Activated CD4-positive, alpha-beta memory T cell treated with anti-CD3 and anti-CD28 coated beads, Interleukin-2, amount 10 ng/mL, durations not matched to agents 7 days and 5 days (primary cell): ENCODE measurements at regions not wholly inside any gene's neighbourhood (a gene's known extent, or its start where the extent isn't known, plus 50 kb on each side); places are given as distances from the start of the nearest gene placed in this dataset.

Source experiments
- CTCF ChIA-PET: fragments of 350-600 bp; sonication (Branson Sonifier 250); formaldehyde crosslinking; loops from one replicate; lab custom pipeline; 2021; ENCODE audit warnings: antibody characterized with exemption, inconsistent platforms; lab: Charles Lee
- POLR2A ChIA-PET: fragments of 350-600 bp; sonication (Branson Sonifier 250); formaldehyde crosslinking; loops from one replicate; lab custom pipeline; 2021; ENCODE audit warnings: antibody characterized with exemption; lab: Charles Lee
- DNase-seq: peaks from one replicate; pipeline ENCODE4 v3.0.0-alpha.2; 2020
- H3K27ac Mint-ChIP-seq: one replicate; pipeline ENCODE4 v1.8.0; 2021; ENCODE audit warnings: mild to moderate bottlenecking, mixed read lengths
- H3K27me3 Mint-ChIP-seq: one replicate; pipeline ENCODE4 v1.8.0; 2021; ENCODE audit warnings: mixed read lengths
- H3K36me3 Mint-ChIP-seq: one replicate; pipeline ENCODE4 v1.8.0; 2021; ENCODE audit warnings: low read depth, mixed read lengths
- H3K4me1 Mint-ChIP-seq: one replicate; pipeline ENCODE4 v1.8.0; 2021; ENCODE audit warnings: mixed read lengths
- H3K4me3 Mint-ChIP-seq: one replicate; pipeline ENCODE4 v1.8.0; 2021; ENCODE audit warnings: mild to moderate bottlenecking, mixed read lengths
- H3K9me3 Mint-ChIP-seq: one replicate; pipeline ENCODE4 v1.8.0; 2021; ENCODE audit warnings: mixed read lengths

DNA sequence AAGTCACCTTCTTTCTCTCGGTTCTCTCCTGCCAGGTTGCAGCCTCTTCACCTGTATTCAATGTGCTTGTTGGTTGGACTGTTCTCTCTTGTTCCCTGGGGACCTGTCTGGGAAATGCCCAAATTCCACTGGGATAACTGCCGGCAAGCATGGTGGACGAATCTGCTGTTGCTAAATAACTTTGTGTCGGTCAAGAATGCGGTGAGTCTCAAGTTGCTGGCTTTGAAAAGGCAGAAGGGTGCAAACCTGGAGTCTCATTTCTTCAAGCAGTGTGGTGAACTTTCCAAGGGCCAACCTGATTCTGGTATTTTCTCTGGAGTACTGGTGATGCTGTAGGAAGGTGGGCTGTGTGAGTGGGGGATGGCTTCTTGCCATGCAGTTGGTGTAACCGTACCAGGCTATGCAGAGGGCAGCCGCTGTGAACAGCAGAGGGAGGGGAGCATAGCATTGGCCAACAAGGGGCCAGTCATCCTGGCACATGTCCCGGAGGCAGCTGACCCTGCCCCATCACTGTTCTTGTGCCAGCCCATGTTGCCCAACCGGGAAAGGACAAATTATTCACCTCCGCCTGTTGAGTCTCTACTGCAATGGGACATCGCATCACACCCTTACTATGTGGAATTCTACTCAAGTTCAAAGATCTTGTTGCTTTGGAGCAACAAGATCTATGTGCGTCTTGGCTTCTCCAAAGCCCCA is 88.1 kb upstream of the SEC11C start:
- no peak overlapping the region for H3K27ac Mint-ChIP-seq
- H3K36me3 Mint-ChIP-seq: no peaks in the 10 kb centered on the region
- no peaks in the 10 kb centered on the region for H3K9me3 Mint-ChIP-seq
- ChIA-PET POLR2A (no interaction called here), CTCF (no interaction called here)
- H3K27me3 Mint-ChIP-seq: peaks cover 8% of the 10 kb centered on the region
- no peak overlapping the region for H3K4me3 Mint-ChIP-seq
- no peaks in the 10 kb centered on the region for H3K4me1 Mint-ChIP-seq
- DNase-seq: no peak

DNA sequence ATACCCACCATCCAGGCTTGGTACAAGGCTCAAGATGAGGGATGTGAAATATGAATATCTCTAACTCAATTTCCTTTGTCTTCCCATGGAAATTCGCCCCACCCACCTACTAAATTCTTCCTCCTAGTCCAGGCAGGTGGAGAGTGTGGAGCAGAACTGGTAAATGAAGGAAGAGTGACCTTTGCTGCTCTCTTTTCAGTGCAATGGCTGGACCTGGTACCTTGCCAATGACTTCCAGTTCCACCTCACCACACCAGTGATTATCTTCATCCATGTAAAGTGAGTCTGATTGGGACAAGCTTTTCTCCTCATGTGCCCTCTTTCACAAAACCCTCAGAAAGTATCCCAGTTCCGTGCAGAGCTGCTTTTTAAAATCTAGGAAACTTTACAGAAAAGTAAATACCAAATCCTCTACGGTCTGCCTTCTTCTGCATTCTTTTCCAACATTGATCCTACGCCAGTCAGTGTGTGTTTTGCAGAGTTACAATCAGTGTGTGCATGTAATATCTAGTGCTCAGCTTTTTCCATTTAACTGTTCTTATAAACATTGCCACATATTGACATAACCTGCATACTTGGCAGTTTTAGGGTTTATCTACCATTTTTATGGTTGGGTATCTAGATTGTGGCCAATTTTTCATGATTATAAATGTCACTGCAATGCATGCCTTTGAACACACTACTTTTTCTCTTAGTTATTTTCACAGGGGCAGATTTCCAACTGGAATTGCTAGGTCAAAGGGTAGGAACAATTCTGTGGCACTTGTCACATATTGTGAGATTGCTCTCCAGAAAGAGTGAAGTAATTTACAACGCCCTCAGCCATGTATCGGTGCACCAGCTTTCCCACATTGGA is 86.5 kb upstream of the SEC11C start:
- Mint-ChIP-seq H3K4me1 (no peaks in the 10 kb centered on the region), H3K9me3 (no peaks in the 10 kb centered on the region), H3K4me3 (no peak overlapping the region), H3K27ac (no peak overlapping the region), H3K36me3 (no peaks in the 10 kb centered on the region), H3K27me3 (peaks cover 6% of the 10 kb centered on the region)
- ChIA-PET CTCF (no interaction called here), POLR2A (no interaction called here)
- no peak for DNase-seq

DNA sequence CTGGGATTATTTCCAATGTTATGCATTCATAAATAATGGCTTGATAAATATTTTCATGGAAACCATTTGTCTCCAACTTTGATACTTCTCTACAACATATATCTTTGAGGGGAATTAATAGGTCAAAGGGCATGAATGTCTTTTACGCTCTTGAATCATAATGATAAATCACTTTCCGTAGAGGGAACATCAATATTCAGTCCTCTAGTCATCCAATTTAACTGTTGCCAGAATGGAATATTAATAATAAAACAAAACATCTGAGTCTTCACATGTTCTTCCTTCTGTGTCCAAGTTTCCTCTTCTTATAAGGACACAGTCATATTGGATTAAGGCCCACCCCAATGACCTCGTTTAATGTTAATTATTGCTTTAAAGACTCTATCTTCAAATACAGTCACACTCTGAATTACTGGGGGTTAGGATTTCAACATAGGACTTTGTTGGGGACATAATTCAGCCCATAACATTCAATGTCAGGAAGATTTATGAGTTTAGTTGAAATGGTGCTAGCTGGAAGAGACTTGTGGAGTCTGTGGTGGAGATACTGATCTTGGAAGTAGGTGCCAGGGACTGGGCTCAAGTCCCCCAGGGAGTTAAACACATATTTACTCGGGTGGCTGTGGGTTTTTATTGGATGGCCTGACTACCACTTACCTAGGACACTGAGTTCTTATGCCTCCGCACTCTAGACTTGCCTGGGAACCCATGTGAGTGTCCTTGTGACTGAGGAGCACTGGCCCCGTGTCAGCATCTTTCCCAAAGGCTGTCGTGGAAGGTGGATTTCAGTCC is 85.0 kb upstream of the SEC11C start:
- ChIA-PET POLR2A (no interaction called here), CTCF (interaction anchor here (0.6 to 1.0 kb wide), 2 partner anchors 16 to 271 kb away, joined by 3 read pairs; no protein-coding TSS in a partner anchor)
- H3K36me3 Mint-ChIP-seq: no peaks in the 10 kb centered on the region
- no peaks in the 10 kb centered on the region for H3K4me1 Mint-ChIP-seq
- DNase-seq: no peak
- H3K9me3 Mint-ChIP-seq: no peaks in the 10 kb centered on the region
- no peak overlapping the region for H3K4me3 Mint-ChIP-seq
- H3K27ac Mint-ChIP-seq: no peak overlapping the region
- peaks cover 2% of the 10 kb centered on the region for H3K27me3 Mint-ChIP-seq

DNA sequence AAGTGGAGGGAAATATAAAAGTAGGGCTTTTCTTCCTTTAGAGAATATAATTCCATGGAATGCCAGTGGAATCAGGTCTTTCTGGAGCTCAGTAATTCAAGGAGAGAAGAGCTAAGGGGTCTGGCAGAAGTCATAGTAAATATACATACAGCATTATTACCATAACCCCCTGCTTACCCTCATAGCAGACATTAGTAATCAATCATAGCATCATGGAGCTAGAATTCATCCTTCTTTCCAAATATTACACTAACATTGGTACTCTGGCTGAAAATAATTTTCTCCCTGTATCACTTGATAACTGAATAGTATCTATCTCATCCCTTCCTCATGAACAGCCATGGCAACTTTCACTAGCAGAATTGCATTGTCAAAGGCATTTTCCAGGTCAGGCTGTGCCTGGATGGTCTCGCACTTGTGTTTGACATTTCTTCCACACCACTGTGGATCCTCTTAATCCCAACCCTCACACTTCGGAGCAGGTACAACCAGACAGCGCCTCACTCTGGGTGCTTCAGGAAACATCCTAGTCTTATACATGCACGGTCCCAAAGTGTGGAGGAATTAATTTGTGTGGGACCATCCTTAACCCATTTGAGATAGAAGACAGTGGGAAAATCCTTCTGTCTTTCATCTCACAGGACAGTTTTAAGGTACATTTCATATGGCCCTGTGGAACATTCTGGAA is 84.2 kb upstream of the SEC11C start:
- CTCF ChIA-PET: interaction anchor here (0.6 to 1.0 kb wide), 2 partner anchors 15 to 272 kb away, joined by 3 read pairs; no protein-coding TSS in a partner anchor
- no peak overlapping the region for H3K4me3 Mint-ChIP-seq
- no peaks in the 10 kb centered on the region for H3K9me3 Mint-ChIP-seq
- peaks cover 2% of the 10 kb centered on the region for H3K27me3 Mint-ChIP-seq
- H3K27ac Mint-ChIP-seq: no peak overlapping the region
- POLR2A ChIA-PET: no interaction called here
- H3K4me1 Mint-ChIP-seq: no peaks in the 10 kb centered on the region
- DNase-seq: no peak
- no peaks in the 10 kb centered on the region for H3K36me3 Mint-ChIP-seq

DNA sequence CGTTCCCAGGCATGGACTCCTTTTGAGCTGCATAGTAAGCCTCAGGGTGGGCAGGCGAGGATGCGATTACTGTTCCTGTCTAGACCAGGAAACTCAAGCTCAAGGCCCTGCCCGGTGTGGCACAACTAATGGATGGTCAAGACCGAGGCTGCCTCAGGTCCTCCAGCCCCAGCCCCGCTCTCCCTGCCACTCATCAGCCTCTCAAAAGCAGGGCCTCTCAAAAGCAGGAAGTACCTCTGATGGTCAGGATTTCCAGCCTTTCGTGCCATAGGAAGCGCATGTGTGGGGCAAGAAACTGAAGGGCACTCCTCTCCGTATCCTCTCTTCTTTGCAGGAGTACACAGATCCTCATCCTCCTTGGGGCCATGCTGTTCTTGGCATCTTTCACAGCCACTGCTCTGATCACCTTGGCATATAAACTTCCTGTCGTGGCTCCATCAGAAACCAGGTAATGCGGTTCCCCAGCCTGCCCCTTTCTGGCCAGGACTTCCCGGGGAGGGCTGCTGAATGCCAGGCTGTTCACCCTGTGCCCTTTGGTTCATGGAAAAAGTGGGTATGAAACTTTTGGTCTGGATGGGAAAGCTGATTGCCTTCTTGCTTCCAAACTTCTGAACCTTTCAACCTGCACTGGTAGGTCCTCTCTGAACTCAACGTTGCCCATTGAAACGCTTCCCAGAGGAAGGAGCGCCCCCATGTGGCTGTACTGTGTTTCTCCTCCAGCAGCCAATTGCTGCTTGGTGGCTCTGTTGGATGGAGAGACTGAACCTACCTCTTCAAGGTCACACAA is 82.8 kb upstream of the SEC11C start:
- no peak overlapping the region for H3K4me3 Mint-ChIP-seq
- ChIA-PET CTCF (interaction anchor here (1.6 kb wide), 1 partner anchor 289 kb away, joined by 3 read pairs; no protein-coding TSS in a partner anchor), POLR2A (no interaction called here)
- no peaks in the 10 kb centered on the region for H3K27me3 Mint-ChIP-seq
- no peaks in the 10 kb centered on the region for H3K9me3 Mint-ChIP-seq
- no peaks in the 10 kb centered on the region for H3K4me1 Mint-ChIP-seq
- H3K36me3 Mint-ChIP-seq: no peaks in the 10 kb centered on the region
- H3K27ac Mint-ChIP-seq: no peak overlapping the region
- peak; percentile 64 for DNase-seq

DNA sequence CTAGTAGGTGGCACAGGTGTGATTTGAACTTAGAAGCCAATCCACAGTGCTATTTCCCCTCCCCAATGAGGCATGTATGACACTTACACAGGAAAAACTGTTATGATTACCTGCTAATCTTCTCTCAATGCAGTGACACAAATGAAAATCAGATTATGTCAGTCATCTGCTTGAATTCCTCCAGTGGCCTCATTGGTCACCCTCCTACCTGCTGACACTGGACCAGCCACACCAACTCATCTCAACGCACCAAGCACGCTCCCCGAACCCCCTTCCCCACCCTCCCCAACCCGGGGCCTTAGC is 82.2 kb upstream of the SEC11C start:
- Mint-ChIP-seq H3K27ac (no peak overlapping the region), H3K4me1 (no peaks in the 10 kb centered on the region), H3K4me3 (no peak overlapping the region), H3K9me3 (no peaks in the 10 kb centered on the region), H3K27me3 (no peaks in the 10 kb centered on the region), H3K36me3 (no peaks in the 10 kb centered on the region)
- DNase-seq: no peak
- POLR2A ChIA-PET: no interaction called here
- CTCF ChIA-PET: interaction anchor here (1.6 kb wide), 1 partner anchor 289 kb away, joined by 3 read pairs; no protein-coding TSS in a partner anchor

DNA sequence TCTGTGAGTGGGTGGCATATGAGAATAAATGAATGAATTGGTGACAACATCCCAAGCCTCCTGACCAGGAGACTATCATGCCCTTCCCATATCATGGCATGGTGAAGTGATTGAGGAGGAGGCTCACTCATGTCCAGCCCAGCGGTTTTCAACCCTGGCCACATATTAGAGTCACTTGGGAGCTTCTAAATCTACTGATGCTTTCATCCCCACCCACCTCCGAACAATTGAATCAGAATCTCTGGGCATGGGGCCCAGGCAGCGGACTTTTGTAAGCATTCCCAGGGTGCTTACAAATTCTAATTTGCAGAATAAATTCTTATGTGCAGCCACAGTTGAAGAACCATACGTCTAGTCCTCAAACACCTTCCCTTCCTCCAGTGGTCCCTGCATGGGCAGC is 81.7 kb upstream of the SEC11C start:
- CTCF ChIA-PET: interaction anchor here (0.9 kb wide), 1 partner anchor 13 kb away, joined by 3 read pairs; no protein-coding TSS in a partner anchor
- no peaks in the 10 kb centered on the region for H3K36me3 Mint-ChIP-seq

DNA sequence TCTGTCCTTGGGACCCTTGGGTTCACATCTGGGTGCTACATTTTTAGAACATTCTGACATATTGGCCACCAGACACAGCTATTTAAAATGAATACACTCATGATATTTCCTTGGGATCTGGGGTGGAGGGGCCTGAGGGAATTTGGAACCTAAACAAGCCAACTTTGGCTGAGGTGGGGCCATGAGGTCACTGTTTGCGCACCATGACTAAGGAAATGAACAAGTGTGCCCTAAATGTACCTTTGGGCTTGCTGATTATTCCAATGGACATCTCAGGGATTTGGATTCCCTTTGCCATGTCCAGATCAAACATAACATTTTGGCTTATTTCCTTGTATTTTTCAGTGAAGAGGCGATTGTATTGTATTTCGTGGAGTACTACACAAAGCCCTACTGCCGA is 80.5 kb upstream of the SEC11C start:
- H3K27me3 Mint-ChIP-seq: peaks cover 5% of the 10 kb centered on the region
- ChIA-PET CTCF (interaction anchor here (0.6 to 1.0 kb wide), 3 partner anchors 11 to 295 kb away, joined by 3 read pairs; no protein-coding TSS in a partner anchor), POLR2A (no interaction called here)
- peaks cover 3% of the 10 kb centered on the region for H3K4me1 Mint-ChIP-seq
- DNase-seq: no peak
- no peak overlapping the region for H3K27ac Mint-ChIP-seq
- no peaks in the 10 kb centered on the region for H3K9me3 Mint-ChIP-seq
- H3K36me3 Mint-ChIP-seq: no peaks in the 10 kb centered on the region
- no peak overlapping the region for H3K4me3 Mint-ChIP-seq

More for the DNA sequence above, 81.7 kb upstream of the SEC11C start:
- Mint-ChIP-seq H3K9me3 (no peaks in the 10 kb centered on the region), H3K27me3 (peaks cover under 1% of the 10 kb centered on the region), H3K4me3 (no peak overlapping the region), H3K4me1 (no peaks in the 10 kb centered on the region), H3K27ac (no peak overlapping the region)
- no peak for DNase-seq
- POLR2A ChIA-PET: no interaction called here

DNA sequence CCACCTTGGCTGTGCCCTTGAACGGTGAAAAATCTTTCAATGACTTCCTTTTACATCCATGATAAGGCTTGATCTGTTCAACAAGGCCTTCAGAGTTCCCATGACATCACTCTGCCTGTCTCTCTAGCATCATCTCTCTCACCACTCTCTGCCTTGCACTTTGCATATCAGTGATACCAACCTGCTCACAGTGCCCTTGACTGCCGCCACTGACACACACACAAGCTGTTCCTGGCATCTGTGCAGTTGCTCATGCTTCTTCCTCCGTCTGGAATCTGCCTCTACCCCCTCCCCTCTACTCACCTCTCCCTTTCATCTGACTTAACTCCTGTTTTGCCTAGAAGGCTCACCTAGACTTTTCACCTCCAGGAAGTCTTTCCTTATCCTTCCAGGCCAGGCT is 79.1 kb upstream of the SEC11C start:
- H3K4me1 Mint-ChIP-seq: peaks cover 3% of the 10 kb centered on the region
- POLR2A ChIA-PET: no interaction called here
- CTCF ChIA-PET: interaction anchor here (0.9 kb wide), 1 partner anchor 282 kb away, joined by 3 read pairs; no protein-coding TSS in a partner anchor
- DNase-seq: no peak
- H3K36me3 Mint-ChIP-seq: no peaks in the 10 kb centered on the region
- H3K4me3 Mint-ChIP-seq: no peak overlapping the region
- H3K27me3 Mint-ChIP-seq: peaks cover 5% of the 10 kb centered on the region
- H3K9me3 Mint-ChIP-seq: no peaks in the 10 kb centered on the region
- no peak overlapping the region for H3K27ac Mint-ChIP-seq

DNA sequence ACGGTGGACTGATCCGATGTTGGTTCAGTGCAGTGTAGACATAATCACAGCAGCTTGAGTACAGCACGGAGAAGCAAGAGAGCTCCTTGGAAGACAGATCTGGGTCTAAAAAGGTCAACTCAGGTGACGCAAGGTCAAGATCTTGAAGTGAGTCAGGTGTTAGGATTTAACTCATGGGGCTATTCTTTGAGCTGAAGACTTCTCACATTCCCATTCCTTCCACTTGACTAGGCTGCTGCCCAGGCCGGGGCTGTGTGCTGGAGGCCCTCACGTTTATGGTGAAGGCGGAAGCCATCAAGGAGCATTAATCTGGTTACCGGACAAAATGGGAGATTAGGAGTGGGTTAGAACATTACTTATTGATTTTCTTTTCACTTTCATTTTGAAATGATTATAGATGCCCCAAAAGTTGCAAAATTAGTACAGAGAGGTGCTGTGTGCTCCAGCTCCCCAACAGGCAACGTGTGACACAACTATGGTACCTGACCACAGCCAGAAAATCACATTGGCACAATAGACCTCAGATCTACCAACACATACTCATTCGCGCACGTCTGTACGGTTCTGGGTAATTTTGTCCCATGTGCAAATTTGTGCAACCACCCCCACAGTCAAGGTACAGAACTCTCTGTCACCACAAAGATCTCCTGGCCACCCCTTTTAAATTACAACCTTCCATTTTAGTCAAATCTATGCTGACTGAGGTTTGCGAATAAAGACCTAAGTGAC is 77.6 kb upstream of the SEC11C start:
- ChIA-PET POLR2A (no interaction called here), CTCF (interaction anchor here (1.0 kb wide), 1 partner anchor 8 kb away, joined by 4 read pairs; no protein-coding TSS in a partner anchor)
- Mint-ChIP-seq H3K4me1 (peaks cover 3% of the 10 kb centered on the region), H3K27ac (no peak overlapping the region), H3K4me3 (no peak overlapping the region), H3K9me3 (no peaks in the 10 kb centered on the region), H3K27me3 (peaks cover 5% of the 10 kb centered on the region), H3K36me3 (no peaks in the 10 kb centered on the region)
- DNase-seq: no peak

DNA sequence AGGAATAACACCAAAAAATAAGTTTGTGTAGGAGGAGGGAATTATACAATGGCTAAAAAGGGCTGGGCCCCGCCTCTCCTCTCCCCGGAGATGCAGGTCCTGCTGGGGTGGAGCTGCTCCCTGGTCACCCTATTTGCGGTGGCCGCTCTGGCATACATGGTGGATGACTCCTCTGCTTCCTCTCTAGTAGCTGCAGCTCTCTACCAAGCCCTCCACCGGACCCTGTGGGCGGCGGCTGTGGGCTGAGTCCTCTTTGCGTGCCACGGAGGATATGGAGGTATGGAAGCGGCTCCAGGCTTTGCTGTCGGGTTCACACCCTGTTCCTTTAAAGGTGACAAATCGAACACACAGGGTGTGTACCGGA is 77.1 kb upstream of the SEC11C start:
- CTCF ChIA-PET: no interaction called here
- no peaks in the 10 kb centered on the region for H3K36me3 Mint-ChIP-seq
- no peak overlapping the region for H3K27ac Mint-ChIP-seq
- H3K4me3 Mint-ChIP-seq: no peak overlapping the region
- no peaks in the 10 kb centered on the region for H3K9me3 Mint-ChIP-seq
- peaks cover 3% of the 10 kb centered on the region for H3K4me1 Mint-ChIP-seq
- H3K27me3 Mint-ChIP-seq: peaks cover 5% of the 10 kb centered on the region
- no peak for DNase-seq
- POLR2A ChIA-PET: no interaction called here
